ENCODE measurements at regions not wholly inside any gene's neighbourhood (a gene's known extent, or its start where the extent isn't known, plus 50 kb on each side); places are given as distances from the start of the nearest gene placed in this dataset.

GRCh38 chr3:73727117-73727821 is 102.5 kb upstream of the PDZRN3 start:
- no peak for DNase-seq

DNA sequence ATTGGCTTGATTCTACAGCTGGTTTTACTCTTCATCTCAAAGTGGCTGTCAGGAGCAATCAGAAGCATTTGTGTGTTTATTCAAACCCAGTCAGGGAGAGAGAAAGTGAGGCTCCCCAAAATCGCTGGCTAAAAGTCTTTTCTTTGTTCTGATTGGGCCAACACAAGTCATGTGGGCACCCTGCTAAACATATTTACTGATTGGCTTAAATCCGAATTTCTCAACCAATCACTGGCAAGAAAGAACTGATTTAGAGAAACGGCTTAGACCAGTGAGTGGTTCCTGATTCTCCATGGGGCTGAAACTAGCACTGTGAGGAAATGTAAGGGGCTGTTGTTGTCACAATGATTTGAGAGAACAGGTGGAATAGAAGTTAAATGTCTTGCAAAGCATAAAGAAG is 98.9 kb upstream of the PDZRN3 start:
- no peak for DNase-seq

GRCh38 chr3:73719861-73720260 is 95.1 kb upstream of the PDZRN3 start:
- no peak for DNase-seq

DNA sequence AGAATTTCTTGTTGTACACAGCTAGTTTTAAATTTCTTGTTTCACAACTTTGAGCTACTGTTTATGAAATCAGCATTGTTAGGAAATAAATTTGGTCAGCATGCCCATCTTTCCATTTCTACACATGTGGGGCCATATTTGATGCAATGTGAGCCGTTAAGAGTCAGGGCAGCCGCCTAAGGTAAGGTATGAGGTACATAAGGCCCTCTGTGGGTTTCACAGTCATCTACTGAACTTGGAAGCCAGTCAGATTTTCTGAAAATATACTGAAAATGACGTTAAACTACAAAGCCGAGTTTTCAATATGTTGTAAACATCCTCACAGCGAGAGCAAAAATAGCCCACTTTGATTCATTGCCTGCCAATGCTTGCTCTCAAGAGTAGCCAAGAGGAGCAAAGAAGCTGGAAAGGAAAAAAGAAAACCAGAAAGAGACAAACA is 94.7 kb upstream of the PDZRN3 start:
- DNase-seq, result no peak

DNA sequence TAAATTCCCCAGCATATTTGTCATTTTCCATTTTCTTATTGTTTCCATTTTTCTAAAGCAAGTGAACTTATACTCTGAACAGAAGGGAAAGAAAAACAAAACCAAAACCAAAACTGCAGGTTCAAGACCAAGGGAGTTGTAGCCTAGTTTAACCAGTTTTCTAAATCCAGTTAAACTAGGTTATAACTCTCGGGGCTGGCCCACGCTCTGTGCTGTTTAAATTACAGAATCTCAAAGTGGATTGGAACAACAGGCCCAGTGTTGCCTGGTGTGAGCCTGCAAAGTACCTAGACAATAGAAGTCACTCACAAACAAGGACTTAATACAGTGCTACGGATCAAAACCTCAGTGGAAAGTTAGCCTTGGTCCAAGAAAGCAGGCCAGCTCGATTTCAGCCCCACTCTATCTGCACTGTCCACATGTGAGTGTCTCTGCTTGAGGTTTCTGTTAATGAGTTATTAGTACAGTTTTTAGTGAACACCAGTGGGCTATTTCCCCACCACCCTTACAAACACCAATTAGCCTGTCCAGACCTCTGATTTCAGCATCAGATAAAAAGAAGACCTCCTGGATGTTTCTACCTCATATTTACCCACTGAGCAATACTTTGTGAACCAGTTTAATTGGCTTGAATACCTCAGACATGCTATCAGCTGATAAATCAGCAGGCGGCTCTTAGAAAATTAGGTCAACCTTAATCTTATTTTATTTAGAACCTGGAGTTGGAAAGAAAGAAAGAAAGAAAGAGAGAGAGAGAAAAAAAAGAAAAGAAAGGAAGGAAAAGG is 93.8 kb upstream of the PDZRN3 start:
- DNase-seq, result no peak

GRCh38 chr3:73716418-73716817 is 91.7 kb upstream of the PDZRN3 start:
- no peak for DNase-seq

DNA sequence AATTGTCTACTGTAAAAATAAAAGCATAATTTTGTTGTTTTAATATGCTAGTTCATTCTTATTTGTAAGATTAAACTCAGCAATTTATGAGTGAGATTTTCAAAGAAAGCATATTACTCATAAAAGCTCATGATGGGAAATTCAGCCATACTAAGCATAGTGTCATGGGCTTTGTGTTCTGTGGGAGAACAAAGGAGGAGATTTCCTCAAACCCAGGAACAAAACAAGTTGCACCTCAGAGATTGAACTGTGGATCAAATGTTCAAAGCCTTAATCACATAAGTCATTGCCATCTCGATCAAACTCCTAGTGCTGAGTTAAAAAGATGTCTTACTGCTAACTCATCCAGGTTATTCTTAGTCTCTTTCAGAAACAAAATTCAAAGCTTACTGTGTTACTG is 85.6 kb upstream of the PDZRN3 start:
- no peak for DNase-seq

DNA sequence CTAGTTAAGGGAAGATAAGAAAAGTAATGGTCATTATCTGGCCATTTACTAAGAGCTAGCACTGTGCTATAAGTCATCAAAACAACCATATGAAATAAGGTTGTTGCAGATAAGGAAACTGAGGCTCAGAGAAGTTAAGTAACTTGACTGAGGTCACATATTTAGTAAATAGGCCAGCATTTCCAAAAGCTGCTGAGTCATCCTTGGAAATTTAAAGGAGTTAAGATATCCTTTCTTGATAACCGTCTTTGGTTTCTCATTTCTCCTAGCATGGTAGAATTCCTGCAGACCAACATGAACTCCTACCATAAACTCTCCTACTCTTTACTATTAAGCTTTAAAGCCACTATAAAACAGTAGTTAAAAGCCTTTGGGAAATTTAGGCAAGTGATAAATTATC is 85.0 kb upstream of the PDZRN3 start:
- DNase-seq, result no peak

- no peak for DNase-seq
These were observed 84.2 kb upstream of the PDZRN3 start for GRCh38 chr3:73708956-73709355.

GRCh38 chr3:73707772-73708171 is 83.0 kb upstream of the PDZRN3 start:
- DNase-seq, result no peak

DNA sequence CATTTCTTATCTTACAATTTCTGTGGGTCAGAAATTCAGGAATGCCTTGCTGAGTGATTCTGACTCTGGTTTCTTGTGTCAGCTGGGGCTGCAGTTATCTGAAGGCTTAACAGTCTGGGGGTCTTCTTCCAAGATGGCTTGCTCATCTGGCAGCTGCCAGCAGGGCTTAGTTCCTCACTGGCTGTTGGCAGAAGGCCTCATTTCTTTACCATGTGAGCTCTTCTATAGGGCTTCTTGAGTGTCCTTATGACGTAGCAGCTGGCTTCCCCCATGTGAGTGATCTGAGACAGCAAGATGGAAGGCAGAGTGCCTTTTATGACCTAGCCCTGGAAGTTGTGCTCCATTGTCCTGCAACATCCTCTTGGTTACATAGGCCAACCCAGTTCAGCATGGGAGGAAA is 82.0 kb upstream of the PDZRN3 start:
- DNase-seq, result no peak

GRCh38 chr3:73705792-73706191 is 81.1 kb upstream of the PDZRN3 start:
- no peak for DNase-seq

- no peak for DNase-seq
These were observed 74.6 kb upstream of the PDZRN3 start for GRCh38 chr3:73699327-73699726.

DNA sequence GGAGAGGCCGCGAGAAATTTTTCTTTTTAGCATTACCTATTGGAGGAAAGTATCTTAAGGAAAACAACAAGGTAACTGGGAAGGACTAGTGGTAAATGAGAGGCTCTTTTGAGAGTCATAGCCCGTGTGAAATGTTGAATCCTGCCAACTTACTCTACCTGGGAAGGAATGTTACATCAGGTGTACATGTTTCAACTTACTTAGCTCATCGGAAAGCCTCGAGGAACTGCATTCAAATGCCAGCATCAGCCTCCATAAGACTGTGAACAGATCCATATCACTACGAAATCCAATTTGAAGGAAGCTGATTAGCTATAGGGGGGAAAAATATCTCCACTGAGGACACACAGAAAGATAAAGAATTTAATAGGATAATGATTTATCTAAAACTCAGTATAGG is 72.3 kb upstream of the PDZRN3 start:
- no peak for DNase-seq

DNA sequence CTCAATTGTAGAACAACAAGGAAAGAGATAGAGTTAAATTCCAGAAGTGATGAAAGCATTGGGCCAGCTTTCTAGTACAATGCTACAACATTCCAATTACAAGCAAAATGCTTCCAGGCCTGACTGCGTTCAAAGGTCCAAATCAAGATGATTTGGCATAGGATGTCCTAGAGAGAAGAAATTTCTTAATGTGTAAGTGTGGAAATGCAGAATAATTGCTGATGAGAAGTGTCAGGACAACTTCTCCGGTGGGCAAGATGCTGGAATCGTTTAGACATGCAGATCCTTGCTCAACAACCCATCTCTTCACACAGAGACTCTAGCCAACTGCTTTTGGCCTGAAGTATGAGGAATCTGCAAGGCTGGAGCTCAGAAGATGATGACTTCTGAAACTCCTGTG is 71.1 kb upstream of the PDZRN3 start:
- no peak for DNase-seq

- no peak for DNase-seq
These were observed 70.4 kb upstream of the PDZRN3 start for GRCh38 chr3:73694983-73695757.

- no peak for DNase-seq
These were observed 62.6 kb upstream of the PDZRN3 start for GRCh38 chr3:73687106-73688004.

DNA sequence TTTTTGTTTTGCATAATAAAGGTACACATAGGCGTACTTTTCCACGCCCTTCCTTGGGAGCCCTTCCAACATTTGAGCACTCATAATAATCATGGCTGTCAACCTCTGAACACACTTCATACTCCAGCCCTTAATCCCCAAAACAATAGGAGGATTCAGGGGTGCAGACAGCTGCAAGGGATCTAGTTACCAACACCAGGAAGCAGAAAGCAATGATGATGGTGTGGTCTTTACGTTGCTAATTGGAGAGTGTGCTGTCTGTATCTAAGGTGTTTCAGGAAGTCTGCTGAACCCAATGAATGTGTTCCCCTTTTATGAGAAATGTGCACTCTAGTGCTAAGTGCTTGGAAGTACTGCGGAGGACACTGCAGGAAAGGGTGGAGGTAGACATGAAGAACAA is 60.3 kb upstream of the PDZRN3 start:
- no peak for DNase-seq

DNA sequence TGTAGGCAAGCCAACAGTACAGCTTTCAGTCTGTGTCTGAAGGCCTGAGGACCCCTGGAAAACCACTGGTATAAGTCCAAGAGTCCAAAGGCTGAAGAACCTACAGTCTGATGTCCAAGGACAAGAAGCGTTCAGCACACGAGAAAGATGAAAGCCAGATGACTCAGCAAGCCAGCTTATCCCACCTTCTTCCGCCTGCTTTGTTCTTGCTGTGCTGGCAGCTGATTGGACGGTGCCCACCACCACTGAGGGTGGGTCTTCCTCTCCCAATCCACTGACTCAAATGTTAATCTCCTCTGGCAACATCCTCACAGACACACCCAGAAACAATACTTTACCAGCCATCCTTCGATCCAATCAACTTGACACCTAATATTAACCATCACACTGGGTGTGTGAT is 59.0 kb upstream of the PDZRN3 start:
- no peak for DNase-seq

DNA sequence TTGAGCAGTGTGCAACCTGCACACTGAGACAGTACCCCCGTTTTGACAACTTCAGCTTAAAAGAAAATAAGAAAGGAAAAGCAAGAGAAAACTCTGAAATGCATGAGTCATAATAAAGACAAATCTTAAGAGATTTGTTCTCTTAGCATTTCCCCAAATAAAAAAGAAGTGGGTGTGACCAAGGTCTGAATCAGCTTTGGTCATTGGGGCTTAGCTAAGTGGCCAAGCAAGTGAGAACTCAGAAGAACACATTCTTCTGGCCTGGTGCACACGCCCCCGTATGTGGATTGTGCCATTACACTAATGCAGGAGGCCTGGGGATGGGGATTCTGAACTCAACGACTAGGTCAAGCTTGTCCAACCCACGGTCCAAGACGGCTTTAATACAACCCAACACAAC is 56.9 kb upstream of the PDZRN3 start:
- no peak for DNase-seq

DNA sequence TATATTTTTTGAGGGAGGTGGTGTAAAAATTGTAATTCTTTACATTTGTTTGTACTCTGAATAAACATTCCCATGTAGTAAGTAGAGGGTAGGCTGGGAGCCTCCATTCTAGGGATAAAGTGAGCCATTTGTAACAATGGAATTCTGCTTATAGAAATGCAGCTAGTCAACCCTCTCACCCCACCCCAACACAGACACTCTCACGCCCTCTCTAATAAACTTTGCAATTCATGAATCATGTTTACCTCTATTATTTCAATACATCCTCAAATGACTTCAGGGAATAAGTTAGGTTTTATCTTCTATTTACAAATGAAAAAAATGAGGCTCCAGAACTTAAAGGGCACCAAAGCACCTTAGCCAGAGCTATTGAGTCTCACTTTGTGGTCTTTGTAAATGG is 56.5 kb upstream of the PDZRN3 start:
- DNase-seq, result no peak

- no peak for DNase-seq
These were observed 55.8 kb upstream of the PDZRN3 start for GRCh38 chr3:73680391-73681095.

All from CD4-positive, alpha-beta T cell treated with Interleukin-4 for 4 hours (primary cell).